ENCODE measurements at regions not wholly inside any gene's neighbourhood (a gene's known extent, or its start where the extent isn't known, plus 50 kb on each side); places are given as distances from the start of the nearest gene placed in this dataset.

- no peak for DNase-seq (ENCODE audit: extremely low read depth, low read depth, low spot score)
These were observed 159.1 kb downstream of the LRRC70 start for GRCh38 chr5:62737766-62738165.

GRCh38 chr5:62732677-62733121, 154.1 kb downstream of the LRRC70 start:
- no peak for DNase-seq (ENCODE audit: extremely low read depth, low read depth, low spot score)

GRCh38 chr5:62731022-62731421, 152.4 kb downstream of the LRRC70 start:
- DNase-seq (ENCODE audit: extremely low read depth, low read depth, low spot score) = no peak

GRCh38 chr5:62729675-62730074, 151.1 kb downstream of the LRRC70 start:
- DNase-seq (ENCODE audit: extremely low read depth, low read depth, low spot score) = no peak

GRCh38 chr5:62727861-62728260, 149.2 kb downstream of the LRRC70 start:
- DNase-seq (ENCODE audit: extremely low read depth, low read depth, low spot score) = no peak

- no peak for DNase-seq (ENCODE audit: extremely low read depth, low read depth, low spot score)
These were observed 148.6 kb downstream of the LRRC70 start for GRCh38 chr5:62727184-62727583.

- no peak for DNase-seq (ENCODE audit: extremely low read depth, low read depth, low spot score)
These were observed 143.7 kb downstream of the LRRC70 start for GRCh38 chr5:62722360-62722759.

- DNase-seq (ENCODE audit: extremely low read depth, low read depth, low spot score) = peak; percentile 9
These were observed 141.4 kb downstream of the LRRC70 start for GRCh38 chr5:62720031-62720441.

GRCh38 chr5:62719061-62719720, 140.6 kb downstream of the LRRC70 start:
- no peak for DNase-seq (ENCODE audit: extremely low read depth, low read depth, low spot score)

- no peak for DNase-seq (ENCODE audit: extremely low read depth, low read depth, low spot score)
These were observed 139.7 kb downstream of the LRRC70 start for GRCh38 chr5:62718324-62718723.

GRCh38 chr5:62717301-62717933, 138.8 kb downstream of the LRRC70 start:
- DNase-seq (ENCODE audit: extremely low read depth, low read depth, low spot score) = no peak

- DNase-seq (ENCODE audit: extremely low read depth, low read depth, low spot score) = no peak
These were observed 135.7 kb downstream of the LRRC70 start for GRCh38 chr5:62714296-62714695.

GRCh38 chr5:62708481-62709325, 130.1 kb downstream of the LRRC70 start:
- DNase-seq (ENCODE audit: extremely low read depth, low read depth, low spot score) = no peak

- no peak for DNase-seq (ENCODE audit: extremely low read depth, low read depth, low spot score)
These were observed 128.9 kb downstream of the LRRC70 start for GRCh38 chr5:62707563-62707962.

GRCh38 chr5:62707131-62707530, 128.5 kb downstream of the LRRC70 start:
- no peak for DNase-seq (ENCODE audit: extremely low read depth, low read depth, low spot score)

- DNase-seq (ENCODE audit: extremely low read depth, low read depth, low spot score) = no peak
These were observed 126.4 kb downstream of the LRRC70 start for GRCh38 chr5:62705022-62705421.

- DNase-seq (ENCODE audit: extremely low read depth, low read depth, low spot score) = no peak
These were observed 123.5 kb downstream of the LRRC70 start for GRCh38 chr5:62702126-62702525.

- DNase-seq (ENCODE audit: extremely low read depth, low read depth, low spot score) = no peak
These were observed 122.4 kb downstream of the LRRC70 start for GRCh38 chr5:62701036-62701435.

- DNase-seq (ENCODE audit: extremely low read depth, low read depth, low spot score) = no peak
These were observed 120.1 kb downstream of the LRRC70 start for GRCh38 chr5:62698756-62699155.

GRCh38 chr5:62695274-62695673, 116.7 kb downstream of the LRRC70 start:
- no peak for DNase-seq (ENCODE audit: extremely low read depth, low read depth, low spot score)

GRCh38 chr5:62692946-62693713, 114.5 kb downstream of the LRRC70 start:
- DNase-seq (ENCODE audit: extremely low read depth, low read depth, low spot score) = no peak

All from glomerular endothelial cell (primary cell).